ENCODE measurements at regions not wholly inside any gene's neighbourhood (a gene's known extent, or its start where the extent isn't known, plus 50 kb on each side); places are given as distances from the start of the nearest gene placed in this dataset.
"Not testable (repeated sequence)": the region's sequence is repeated elsewhere in the genome, so short reads cannot be mapped to it uniquely, and the experiment has no call there.

GRCh38 chr15:31605467-31605931 lies 278.9 kb downstream of the KLF13 start:
- TF ChIP-seq, protein P1, sequence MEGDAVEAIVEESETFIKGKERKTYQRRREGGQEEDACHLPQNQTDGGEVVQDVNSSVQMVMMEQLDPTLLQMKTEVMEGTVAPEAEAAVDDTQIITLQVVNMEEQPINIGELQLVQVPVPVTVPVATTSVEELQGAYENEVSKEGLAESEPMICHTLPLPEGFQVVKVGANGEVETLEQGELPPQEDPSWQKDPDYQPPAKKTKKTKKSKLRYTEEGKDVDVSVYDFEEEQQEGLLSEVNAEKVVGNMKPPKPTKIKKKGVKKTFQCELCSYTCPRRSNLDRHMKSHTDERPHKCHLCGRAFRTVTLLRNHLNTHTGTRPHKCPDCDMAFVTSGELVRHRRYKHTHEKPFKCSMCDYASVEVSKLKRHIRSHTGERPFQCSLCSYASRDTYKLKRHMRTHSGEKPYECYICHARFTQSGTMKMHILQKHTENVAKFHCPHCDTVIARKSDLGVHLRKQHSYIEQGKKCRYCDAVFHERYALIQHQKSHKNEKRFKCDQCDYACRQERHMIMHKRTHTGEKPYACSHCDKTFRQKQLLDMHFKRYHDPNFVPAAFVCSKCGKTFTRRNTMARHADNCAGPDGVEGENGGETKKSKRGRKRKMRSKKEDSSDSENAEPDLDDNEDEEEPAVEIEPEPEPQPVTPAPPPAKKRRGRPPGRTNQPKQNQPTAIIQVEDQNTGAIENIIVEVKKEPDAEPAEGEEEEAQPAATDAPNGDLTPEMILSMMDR (IDR thresholded peaks at IDR 0.05; ENCODE audit: low read depth, low read length) = no peak
- H3K4me3 ChIP-seq (ENCODE audit: low read depth, low read length) = no peak overlapping the region

- H3K4me3 ChIP-seq (ENCODE audit: low read depth, low read length) = no peak overlapping the region
- TF ChIP-seq, protein P1 (IDR thresholded peaks at IDR 0.05; ENCODE audit: low read depth, low read length) = no peak
Observed at GRCh38 chr15:31606194-31606669, 279.6 kb downstream of the KLF13 start.

DNA sequence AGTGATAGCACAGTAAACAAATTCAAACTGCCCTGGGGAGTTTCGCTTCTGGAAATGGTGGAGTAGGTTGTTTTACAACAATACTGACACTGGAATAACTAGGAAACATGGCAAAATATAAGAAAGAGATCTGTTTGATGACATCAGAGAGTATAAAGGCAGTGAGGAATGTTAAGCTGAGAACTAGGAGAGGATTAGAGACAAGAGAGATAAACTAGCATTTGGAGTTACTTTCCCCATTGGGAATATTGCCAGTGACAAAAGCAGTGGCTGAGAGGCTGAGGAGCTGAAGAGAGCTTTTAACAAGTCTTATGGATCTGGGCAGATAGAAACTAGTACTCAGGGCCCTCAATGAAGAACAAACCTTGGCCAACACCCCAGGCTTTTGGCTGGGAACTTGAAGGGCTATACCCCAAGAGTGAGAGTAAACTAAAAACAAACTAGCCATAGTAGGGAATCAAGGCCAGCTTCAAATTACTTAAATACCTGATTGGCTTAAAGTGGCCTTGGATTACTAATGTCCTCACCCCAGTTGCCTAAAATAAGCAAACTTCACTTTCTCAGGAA lies 280.4 kb downstream of the KLF13 start:
- TF ChIP-seq, protein P1 (IDR thresholded peaks at IDR 0.05; ENCODE audit: low read depth, low read length) = no peak
- H3K4me3 ChIP-seq (ENCODE audit: low read depth, low read length) = no peak overlapping the region

GRCh38 chr15:31607656-31608055 lies 281.0 kb downstream of the KLF13 start:
- TF ChIP-seq, protein P1 (IDR thresholded peaks at IDR 0.05; ENCODE audit: low read depth, low read length) = no peak
- no peak overlapping the region for H3K4me3 ChIP-seq (ENCODE audit: low read depth, low read length)

DNA sequence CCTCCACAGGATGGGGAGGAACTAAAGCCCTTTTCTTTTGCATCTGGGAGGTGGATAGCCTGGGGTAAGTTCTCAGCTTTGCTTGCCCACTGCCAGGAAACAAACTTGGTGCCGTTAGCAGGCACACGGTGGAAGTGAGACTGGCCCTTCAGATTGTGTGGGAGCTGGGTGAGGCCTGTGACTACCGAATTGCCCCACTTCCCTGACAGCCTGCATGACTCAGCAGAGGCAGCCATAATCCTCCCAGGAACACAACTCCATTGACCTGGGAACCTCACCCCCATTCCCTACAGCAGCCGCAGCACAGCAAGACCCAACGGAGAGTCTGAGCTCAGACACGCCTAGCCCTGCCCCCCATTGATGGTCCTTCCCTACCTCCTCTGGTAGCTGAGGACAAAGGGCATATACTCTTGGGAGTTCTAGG lies 282.6 kb downstream of the KLF13 start:
- TF ChIP-seq, protein P1 (IDR thresholded peaks at IDR 0.05; ENCODE audit: low read depth, low read length) = no peak
- H3K4me3 ChIP-seq (ENCODE audit: low read depth, low read length) = no peak overlapping the region

DNA sequence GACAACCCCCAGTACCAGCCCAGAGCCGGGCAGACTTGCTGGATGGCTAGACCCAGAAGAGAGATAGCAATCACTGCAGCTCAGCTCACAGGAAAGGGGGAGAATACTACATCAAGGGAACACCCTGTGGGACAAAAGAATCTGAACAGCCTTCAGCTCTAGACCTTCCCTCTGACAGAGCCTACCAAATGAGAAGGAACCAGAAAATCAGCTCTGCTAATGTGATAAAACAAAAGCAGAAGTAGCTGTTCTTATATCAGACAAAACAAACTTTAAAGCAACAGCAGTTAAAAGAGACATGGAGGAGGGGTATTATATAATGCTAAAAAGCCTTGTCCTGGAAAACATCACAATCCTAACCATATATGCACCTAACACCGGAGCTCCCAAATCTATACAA lies 283.3 kb downstream of the KLF13 start:
- TF ChIP-seq, protein P1 (IDR thresholded peaks at IDR 0.05; ENCODE audit: low read depth, low read length) = no peak
- no peak overlapping the region for H3K4me3 ChIP-seq (ENCODE audit: low read depth, low read length)

- TF ChIP-seq, protein P1 (IDR thresholded peaks at IDR 0.05; ENCODE audit: low read depth, low read length) = no peak
- H3K4me3 ChIP-seq (ENCODE audit: low read depth, low read length) = no peak overlapping the region
Observed at GRCh38 chr15:31615643-31616415, 289.2 kb downstream of the KLF13 start.

DNA sequence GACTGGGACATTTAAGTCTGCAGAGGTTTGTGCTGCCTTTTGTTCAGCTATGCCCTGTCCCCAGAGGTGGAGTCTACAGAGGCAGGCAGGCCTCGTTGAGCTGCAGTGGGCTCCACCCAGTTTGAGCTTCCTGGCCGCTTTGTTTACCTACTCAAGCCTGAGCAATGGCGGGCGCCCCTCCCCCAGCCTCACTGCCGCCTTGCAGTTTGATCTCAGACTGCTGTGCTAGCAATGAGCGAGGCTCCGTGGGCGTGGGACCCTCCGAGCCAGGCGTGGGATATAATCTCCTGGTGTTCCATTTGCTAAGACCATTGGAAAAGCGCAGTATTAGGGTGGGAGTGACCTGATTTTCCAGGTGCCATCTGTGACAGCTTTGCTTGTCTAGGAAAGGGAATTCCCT lies 296.7 kb downstream of the KLF13 start:
- H3K4me3 ChIP-seq (ENCODE audit: low read depth, low read length) = not testable (repeated sequence)

DNA sequence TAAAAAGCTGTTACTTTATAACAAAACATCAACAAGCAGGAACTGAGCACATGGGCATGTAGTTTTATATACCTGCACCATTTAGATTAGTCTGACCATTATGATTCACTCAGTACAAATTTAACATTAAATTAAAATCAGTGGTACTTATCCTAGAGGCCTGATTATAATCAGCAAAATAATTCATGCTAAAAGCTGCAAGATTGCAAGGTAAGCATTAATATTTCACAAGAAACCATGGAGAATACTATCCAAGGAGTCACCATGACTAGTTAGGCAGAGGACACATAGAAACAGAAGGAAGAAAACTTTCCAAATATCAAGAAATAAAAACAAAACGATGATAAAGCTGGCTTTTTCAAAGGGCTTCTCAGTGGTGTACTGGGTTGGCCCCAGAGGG lies 297.5 kb downstream of the KLF13 start:
- not testable (repeated sequence) for H3K4me3 ChIP-seq (ENCODE audit: low read depth, low read length)

- H3K4me3 ChIP-seq (ENCODE audit: low read depth, low read length) = not testable (repeated sequence)
Observed at GRCh38 chr15:31635715-31636114, 309.1 kb downstream of the KLF13 start.

DNA sequence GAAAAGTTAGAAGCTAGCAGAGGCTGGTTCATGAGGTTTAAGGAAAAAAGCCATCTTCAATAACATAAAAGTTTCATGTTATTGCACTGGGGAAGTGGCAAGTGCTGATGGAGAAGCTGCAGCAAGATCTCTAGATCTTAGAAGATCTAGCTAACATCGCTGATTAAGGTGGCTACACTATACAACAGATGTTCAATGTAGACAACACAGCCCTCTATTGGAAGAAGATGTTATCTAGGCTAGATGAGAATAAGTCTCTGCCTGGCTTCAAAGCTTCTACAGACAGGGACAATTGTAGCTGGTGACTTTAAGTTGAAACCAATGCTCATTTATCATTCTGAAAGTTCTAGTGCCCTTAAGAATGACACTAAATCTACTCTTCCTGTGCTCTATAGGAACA lies 310.3 kb downstream of the KLF13 start:
- H3K4me3 ChIP-seq (ENCODE audit: low read depth, low read length) = not testable (repeated sequence)
